H1 (cell line): ENCODE measurements at regions not wholly inside any gene's neighbourhood (a gene's known extent, or its start where the extent isn't known, plus 50 kb on each side); places are given as distances from the start of the nearest gene placed in this dataset.

Experiments
- CTCF ChIA-PET: fragments of 300-600 bp; sonication (Branson Sonifier 250); formaldehyde crosslinking; loops from one replicate; lab custom pipeline; 2021; ENCODE audit not compliant: partially characterized antibody; lab: Charles Lee
- POLR2A ChIA-PET: fragments of 300-600 bp; sonication (Branson Sonifier 250); formaldehyde crosslinking; loops from one replicate; lab custom pipeline; 2021; ENCODE audit warnings: inconsistent platforms; ENCODE audit not compliant: partially characterized antibody; lab: Charles Lee
- DNase-seq, 2 experiments: peaks; one replicate each; pipeline versions ENCODE4 v3.0.0 to v3.0.0-alpha.2; 2010 to 2022; ENCODE audit warnings: low spot score in 2 of 2, low read depth in 1 of 2, mixed read lengths in 1 of 2
- FAIRE-seq: peaks from 2 replicates; lab custom pipeline; 2011; peaks lifted over from hg19 to GRCh38; lab: Jason Lieb, UNC
- H2AFZ ChIP-seq: 2 replicates; pipeline ENCODE4 v1.8.1; 2012; ENCODE audit warnings: low read length, inconsistent platforms
- H2AK5ac ChIP-seq: 2 replicates; pipeline ENCODE4 v1.6.1; 2013; ENCODE audit warnings: low read depth, low read length
- H2BK120ac ChIP-seq: replicated peaks from 2 replicates; pipeline ENCODE3; 2013; ENCODE audit warnings: low read depth, low read length, inconsistent platforms
- H2BK12ac ChIP-seq: 2 replicates; pipeline ENCODE4 v1.6.1; 2013; ENCODE audit warnings: low read depth, low read length
- H2BK15ac ChIP-seq: 2 replicates; pipeline ENCODE4 v1.6.1; 2013; ENCODE audit warnings: low read length
- H2BK20ac ChIP-seq: 2 replicates; pipeline ENCODE4 v1.6.1; 2013; ENCODE audit warnings: low read length
- H2BK5ac ChIP-seq: 2 replicates; pipeline ENCODE4 v1.6.1; 2013; ENCODE audit warnings: low read depth, low read length
- H3K14ac ChIP-seq: 2 replicates; pipeline ENCODE4 v1.6.1; 2013; ENCODE audit warnings: inconsistent platforms; ENCODE audit not compliant: insufficient read length
- H3K18ac ChIP-seq: 2 replicates; pipeline ENCODE4 v1.6.1; 2013; ENCODE audit warnings: low read length; ENCODE audit errors: extremely low read depth
- H3K23ac ChIP-seq: 2 replicates; pipeline ENCODE4 v1.6.1; 2013; ENCODE audit warnings: inconsistent platforms; ENCODE audit not compliant: insufficient read length
- H3K23me2 ChIP-seq: 2 replicates; pipeline ENCODE4 v1.6.1; 2013; ENCODE audit warnings: low read depth, low read length
- H3K27ac ChIP-seq: 2 replicates; pipeline ENCODE4 v1.6.1; 2011; ENCODE audit warnings: low read depth, low read length, inconsistent platforms
- H3K27me3 ChIP-seq, 4 experiments: replicated peaks in 1 of 4; 1 replicate in 1 of 4; 2 replicates in 3 of 4; pipeline versions ENCODE4 v1.6.1 to v1.8.1; 2011 to 2013; ENCODE audit warnings: low read length in 3 of 4, mild to moderate bottlenecking in 3 of 4, inconsistent platforms in 2 of 4, mixed read lengths in 2 of 4, moderate library complexity in 1 of 4; ENCODE audit not compliant: control insufficient read depth in 3 of 4, insufficient read depth in 3 of 4; ENCODE audit errors: extremely low read depth in 1 of 4
- H3K36me3 ChIP-seq, 4 experiments: 2 replicates each; pipeline versions ENCODE4 v1.6.1 to v1.8.1; 2011 to 2013; ENCODE audit warnings: mild to moderate bottlenecking in 4 of 4, low read length in 3 of 4, moderate library complexity in 2 of 4, control low read depth in 1 of 4, inconsistent platforms in 1 of 4; ENCODE audit not compliant: insufficient read depth in 4 of 4, control insufficient read depth in 2 of 4
- H3K4ac ChIP-seq: replicated peaks from 2 replicates; pipeline ENCODE3; 2013; ENCODE audit warnings: low read length, low read depth, mixed read lengths, inconsistent platforms; ENCODE audit not compliant: insufficient read length
- H3K4me1 ChIP-seq, 4 experiments: replicated peaks in 1 of 4; 1 replicate in 1 of 4; 2 replicates in 3 of 4; pipeline versions ENCODE4 v1.6.1 to v1.8.1; 2011 to 2013; ENCODE audit warnings: low read length in 3 of 4, inconsistent platforms in 2 of 4, mixed read lengths in 1 of 4; ENCODE audit not compliant: insufficient read depth in 4 of 4, control insufficient read depth in 3 of 4
- H3K4me2 ChIP-seq, 2 experiments: 2 replicates each; pipeline versions ENCODE4 v1.6.1 to v1.8.1; 2011 to 2013; ENCODE audit warnings: low read depth in 2 of 2, low read length in 2 of 2, control low read depth in 1 of 2, inconsistent platforms in 1 of 2, mild to moderate bottlenecking in 1 of 2; ENCODE audit not compliant: insufficient read depth in 1 of 2
- H3K4me3 ChIP-seq, 4 experiments: fragments of 200-600, 300-600 bp in 1 of 4; sonication (generic), shearing (Covaris generic), sonication (Bioruptor Twin) in 1 of 4; 2 replicates each; pipeline versions ENCODE4 v1.5.1 to v1.8.1; 2011 to 2016; ENCODE audit warnings: low read length in 4 of 4, low read depth in 3 of 4, control low read depth in 2 of 4, inconsistent platforms in 2 of 4, mild to moderate bottlenecking in 2 of 4, mixed read lengths in 1 of 4, moderate library complexity in 1 of 4; ENCODE audit not compliant: insufficient read depth in 2 of 4; ENCODE audit errors: extremely low read depth in 1 of 4
- H3K56ac ChIP-seq: replicated peaks from 2 replicates; pipeline ENCODE3; 2013; ENCODE audit warnings: low read depth, mild to moderate bottlenecking, mixed read lengths, low read length, inconsistent platforms; ENCODE audit not compliant: insufficient read length
- H3K79me1 ChIP-seq: 2 replicates; pipeline ENCODE4 v1.6.1; 2013; ENCODE audit warnings: low read depth, low read length, control low read depth
- H3K79me2 ChIP-seq, 2 experiments: 2 replicates each; pipeline versions ENCODE4 v1.6.1 to v1.8.1; 2012 to 2013; ENCODE audit warnings: low read length in 2 of 2, mild to moderate bottlenecking in 2 of 2, inconsistent platforms in 1 of 2; ENCODE audit not compliant: insufficient read depth in 2 of 2, control insufficient read depth in 1 of 2
- H3K9ac ChIP-seq, 4 experiments: replicated peaks in 1 of 4; 1 replicate in 1 of 4; 2 replicates in 3 of 4; pipeline versions ENCODE4 v1.6.1 to v1.8.1; 2011 to 2013; ENCODE audit warnings: low read depth in 3 of 4, low read length in 3 of 4, control low read depth in 2 of 4, mild to moderate bottlenecking in 2 of 4, moderate library complexity in 2 of 4, inconsistent platforms in 1 of 4; ENCODE audit errors: extremely low read depth in 1 of 4
- H3K9me3 ChIP-seq, 2 experiments: 2 replicates each; pipeline versions ENCODE4 v1.6.1 to v1.8.1; 2012 to 2013; ENCODE audit warnings: mild to moderate bottlenecking in 2 of 2, moderate library complexity in 2 of 2, control low read depth in 1 of 2, inconsistent platforms in 1 of 2, low read depth in 1 of 2, low read length in 1 of 2, mixed read lengths in 1 of 2; ENCODE audit not compliant: insufficient read depth in 2 of 2
- H4K20me1 ChIP-seq, 2 experiments: replicated peaks in 1 of 2; 2 replicates each; pipeline versions ENCODE3 to v1.8.1; 2011 to 2013; ENCODE audit warnings: inconsistent platforms in 2 of 2, low read length in 2 of 2, mild to moderate bottlenecking in 1 of 2; ENCODE audit not compliant: insufficient read depth in 2 of 2, control insufficient read depth in 1 of 2
- H4K5ac ChIP-seq: 2 replicates; pipeline ENCODE4 v1.6.1; 2013; ENCODE audit warnings: low read length, low read depth, mixed read lengths, inconsistent platforms; ENCODE audit not compliant: insufficient read length
- H4K8ac ChIP-seq: 2 replicates; pipeline ENCODE4 v1.8.0; 2013; ENCODE audit warnings: mild to moderate bottlenecking, moderate library complexity, low read length, inconsistent platforms; ENCODE audit not compliant: insufficient read depth; ENCODE audit errors: extremely low read depth
- H4K91ac ChIP-seq: replicated peaks from 2 replicates; pipeline ENCODE3; 2013; ENCODE audit warnings: low read length, mixed read lengths, inconsistent platforms; ENCODE audit not compliant: insufficient read length
- ATF2 ChIP-seq: IDR thresholded peaks from 2 replicates; pipeline ENCODE4 v1.6.1; 2012; ENCODE audit warnings: low read length, inconsistent platforms
- CBX5 ChIP-seq: fragments of 300-800, 300-1000 bp; sonication (generic); IDR thresholded peaks from 2 replicates; pipeline ENCODE4 v1.7.1; 2016; ENCODE audit warnings: antibody characterized with exemption, low read length, low read depth
- CTBP2 ChIP-seq: IDR thresholded peaks from 2 replicates; pipeline ENCODE4 v1.7.0; 2011; ENCODE audit warnings: borderline replicate concordance, mild to moderate bottlenecking, moderate library complexity, mixed read lengths, low read length; ENCODE audit not compliant: insufficient read depth, insufficient read length
- CTCF ChIP-seq, 3 experiments: IDR thresholded peaks; 1 replicate in 2 of 3; 2 replicates in 1 of 3; pipeline versions ENCODE4 v1.5.1 to v1.6.1; 2011; ENCODE audit warnings: low read length in 3 of 3, mild to moderate bottlenecking in 3 of 3, inconsistent platforms in 2 of 3, low read depth in 1 of 3, moderate library complexity in 1 of 3; ENCODE audit not compliant: insufficient read depth in 1 of 3; ENCODE audit errors: control extremely low read depth in 1 of 3
- HDAC2 ChIP-seq, 2 experiments: fragments of 300-600 bp in 1 of 2; sonication (generic) in 1 of 2; IDR thresholded peaks; 2 replicates each; pipeline ENCODE4 v1.6.1; 2011 to 2012; ENCODE audit warnings: low read depth in 2 of 2, low read length in 2 of 2, mild to moderate bottlenecking in 2 of 2, moderate library complexity in 2 of 2, borderline replicate concordance in 1 of 2, inconsistent platforms in 1 of 2
- MAX ChIP-seq: IDR thresholded peaks from 2 replicates; pipeline ENCODE4 v1.6.1; 2012; ENCODE audit warnings: inconsistent platforms
- RXRA ChIP-seq: IDR thresholded peaks from 2 replicates; pipeline ENCODE4 v1.6.1; 2011; ENCODE audit warnings: low read depth, mild to moderate bottlenecking, low read length, moderate library complexity; ENCODE audit not compliant: insufficient read depth
- SRF ChIP-seq: IDR thresholded peaks from 2 replicates; pipeline ENCODE4 v1.6.1; 2011; ENCODE audit warnings: mild to moderate bottlenecking, low read depth, low read length, moderate library complexity
- YY1 ChIP-seq: IDR thresholded peaks from 2 replicates; pipeline ENCODE4 v1.6.1; 2011; ENCODE audit warnings: low read depth, mild to moderate bottlenecking, low read length
- WGBS, 2 experiments: shearing (Covaris generic) in 1 of 2; methylation state at CpG; one replicate each; pipeline versions ENCODE4 v1.1.6 to v1.1.7; 2013 to 2015; ENCODE audit warnings: low lambda C conversion rate in 2 of 2, mixed read lengths in 2 of 2, inconsistent platforms in 1 of 2, low coverage in 1 of 2, missing lambda C conversion rate in 1 of 2; ENCODE audit not compliant: insufficient replicate concordance in 2 of 2, insufficient coverage in 1 of 2, insufficient read length in 1 of 2; ENCODE audit errors: extremely low coverage in 1 of 2, missing lambda C conversion rate in 1 of 2; 5-methylcytosine and 5-hydroxymethylcytosine counted together

- H4K91ac ChIP-seq = no peak overlapping the region
- H3K4me1 ChIP-seq = peaks cover 0 to 5% (median 3%) of the 10 kb centered on the region in 4 experiments; a peak in 5 of 7 replicates
- ChIA-PET POLR2A (no interaction called here), CTCF (interaction anchor here (0.8 to 3.4 kb wide), 9 partner anchors 9 to 239 kb away, joined by 3 to 29 read pairs (median 4); no protein-coding TSS in a partner anchor)
- H3K36me3 ChIP-seq = no peaks in the 10 kb centered on the region
- H4K5ac ChIP-seq = no peak overlapping the region
- no peak overlapping the region for H3K23ac ChIP-seq
- no peak overlapping the region for H3K27ac ChIP-seq
- no peak overlapping the region for H3K4ac ChIP-seq
- no peak overlapping the region for H2BK20ac ChIP-seq
- no peaks in the 10 kb centered on the region for H3K27me3 ChIP-seq
- WGBS, 2 experiments = 86% methylated on average over 14 of the region's 17 CpGs; no CpG with 5 or more reads in 1 of the 2 experiments
- no peak overlapping the region for H3K56ac ChIP-seq
- no peak overlapping the region for H3K4me2 ChIP-seq
- FAIRE-seq = no peak
- H3K9ac ChIP-seq = no peak overlapping the region
- H2AFZ ChIP-seq = no peak overlapping the region
- H2BK120ac ChIP-seq = no peak overlapping the region
- no peak overlapping the region for H3K18ac ChIP-seq
- H3K79me1 ChIP-seq = no peaks in the 10 kb centered on the region
- no peak overlapping the region for H4K8ac ChIP-seq
- H3K79me2 ChIP-seq = no peaks in the 10 kb centered on the region
- no peaks in the 10 kb centered on the region for H3K23me2 ChIP-seq
- H3K14ac ChIP-seq = no peak overlapping the region
- H2BK15ac ChIP-seq = no peak overlapping the region
- no peak overlapping the region for H2AK5ac ChIP-seq
- H2BK12ac ChIP-seq = no peak overlapping the region
- no peak overlapping the region for H2BK5ac ChIP-seq
- DNase-seq = no peak
- H3K4me3 ChIP-seq = no peak overlapping the region
- H3K9me3 ChIP-seq = no peaks in the 10 kb centered on the region
- no peaks in the 10 kb centered on the region for H4K20me1 ChIP-seq
- no peak for TF ChIP-seq CTCF (IDR thresholded peaks at IDR 0.05; ENCODE audit: control extremely low read depth in 1 of 3, insufficient read depth in 1 of 3, low read depth in 1 of 3, low read length in 3 of 3)
- no peak for TF ChIP-seq MAX
- no peak for TF ChIP-seq ATF2
- no peak for TF ChIP-seq SRF
- no peak for TF ChIP-seq CTBP2
- no peak for TF ChIP-seq CBX5
- no peak for TF ChIP-seq HDAC2 (IDR thresholded peaks at IDR 0.05; ENCODE audit: borderline replicate concordance in 1 of 2, low read depth in 2 of 2, low read length in 2 of 2)
- no peak for TF ChIP-seq RXRA
- no peak for TF ChIP-seq YY1
These were observed 66.4 kb upstream of the DUSP22 start for GRCh38 chr6:225907-226306.
